Superior temporal gyrus (tissue), 1 donor: ENCODE measurements at regions not wholly inside any gene's neighbourhood (a gene's known extent, or its start where the extent isn't known, plus 50 kb on each side); places are given as distances from the start of the nearest gene placed in this dataset.
"Not testable (repeated sequence)": the region's sequence is repeated elsewhere in the genome, so short reads cannot be mapped to it uniquely, and the experiment has no call there.

Experiments used
- DNase-seq: peaks from one replicate; pipeline ENCODE4 v3.0.0-alpha.2; 2016; ENCODE audit errors: extremely low spot score

DNA sequence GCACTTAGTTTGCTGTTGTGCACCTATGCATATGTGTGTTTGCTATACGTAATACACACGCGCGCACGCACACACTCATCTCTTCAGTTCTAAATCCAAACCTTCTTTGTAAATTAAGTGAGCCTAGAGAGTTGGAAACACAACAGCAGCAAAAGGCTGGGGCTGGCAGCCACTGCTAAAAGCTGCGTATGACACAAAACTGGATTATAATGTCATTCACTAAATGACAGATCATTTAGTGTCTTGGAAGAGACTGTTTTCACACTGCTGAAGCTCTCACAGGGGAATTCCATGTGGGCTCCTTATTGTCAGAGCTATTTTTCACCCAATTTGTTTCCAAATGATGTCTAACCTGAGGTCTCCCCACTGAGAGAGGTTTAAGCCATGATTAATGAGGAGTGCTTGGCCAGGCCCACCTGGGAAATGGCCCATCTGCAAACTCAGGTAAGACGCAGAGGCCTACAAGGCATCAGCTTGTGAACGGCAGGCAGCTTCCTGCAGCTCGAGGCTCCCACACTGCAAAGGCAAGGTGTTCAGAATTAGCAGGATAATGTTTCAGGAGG lies 94.2 kb downstream of the OLIG3 start:
- DNase-seq: no peak

DNA sequence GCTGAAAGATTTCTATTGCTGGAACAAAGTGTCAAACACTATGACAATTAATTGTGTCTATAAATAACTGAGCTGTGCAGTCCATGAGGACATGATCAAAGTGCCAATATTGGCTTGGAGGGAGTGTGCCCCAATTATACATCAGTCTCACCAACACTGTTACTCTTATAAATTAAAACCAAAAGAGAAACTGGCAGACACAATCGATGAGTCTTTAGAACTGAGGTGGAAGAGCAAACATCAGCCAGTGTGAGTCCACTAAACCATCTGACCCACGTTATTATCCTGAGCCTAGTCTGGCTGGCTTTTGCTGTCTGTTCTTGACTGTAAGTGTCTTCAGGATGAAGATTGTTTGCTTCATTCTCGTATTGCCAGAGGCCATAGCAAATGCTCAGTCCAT lies 98.9 kb downstream of the OLIG3 start:
- DNase-seq: no peak

DNA sequence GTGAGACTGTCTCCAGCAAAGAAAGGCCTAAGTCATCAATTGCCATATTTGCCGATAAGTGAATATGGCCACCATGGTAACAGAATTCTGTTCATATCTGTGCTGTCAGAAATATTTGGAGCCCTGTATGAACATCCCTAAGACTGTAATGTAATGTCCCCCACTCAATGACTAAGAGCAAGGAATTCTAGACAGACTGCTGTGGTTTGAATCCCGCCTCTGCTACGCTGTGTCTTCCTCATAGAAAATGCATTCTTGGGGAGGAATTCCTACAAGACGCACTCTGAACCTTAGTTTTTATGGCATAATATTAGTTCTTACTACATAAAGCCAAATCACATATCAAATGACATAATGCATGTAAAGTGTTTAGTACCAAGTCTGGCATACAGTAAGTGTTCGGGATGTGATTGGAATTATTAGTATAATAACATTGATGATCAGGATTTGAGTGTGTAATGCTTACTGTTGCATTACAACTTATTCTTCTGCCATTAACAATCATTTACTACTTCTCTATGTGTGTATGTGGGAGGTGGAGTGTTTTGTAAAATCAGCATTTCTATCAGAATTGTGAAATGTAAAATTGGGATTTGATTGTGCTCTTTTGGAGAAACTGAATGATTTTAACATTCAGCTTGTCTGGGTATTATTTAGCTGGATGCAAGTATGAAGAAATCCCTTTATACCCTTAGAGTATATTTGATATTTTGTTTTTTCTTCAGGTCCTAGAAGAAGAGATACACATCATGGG lies 103.0 kb downstream of the OLIG3 start:
- no peak for DNase-seq

DNA sequence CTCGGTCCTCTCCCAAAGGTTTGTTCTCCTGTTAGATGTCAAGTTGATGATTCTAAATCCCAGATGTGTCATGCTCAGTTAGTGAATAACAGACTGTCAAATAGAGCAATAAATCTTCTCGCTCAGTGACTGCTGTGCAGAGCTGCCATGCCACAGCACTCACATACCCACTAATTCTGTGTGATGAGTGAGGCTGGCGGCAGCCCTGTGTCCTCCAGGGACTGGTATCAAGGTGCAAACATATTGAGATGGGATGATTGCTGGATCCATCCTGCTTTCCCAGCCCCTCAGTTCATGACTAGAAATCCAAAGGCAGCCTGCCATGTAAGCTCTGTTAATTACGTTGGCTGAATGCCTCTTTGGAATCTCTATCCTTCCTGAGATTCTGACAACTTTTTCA lies 103.9 kb downstream of the OLIG3 start:
- no peak for DNase-seq

GRCh38 chr6:137389150-137389704 lies 105.0 kb downstream of the OLIG3 start:
- DNase-seq: no peak

DNA sequence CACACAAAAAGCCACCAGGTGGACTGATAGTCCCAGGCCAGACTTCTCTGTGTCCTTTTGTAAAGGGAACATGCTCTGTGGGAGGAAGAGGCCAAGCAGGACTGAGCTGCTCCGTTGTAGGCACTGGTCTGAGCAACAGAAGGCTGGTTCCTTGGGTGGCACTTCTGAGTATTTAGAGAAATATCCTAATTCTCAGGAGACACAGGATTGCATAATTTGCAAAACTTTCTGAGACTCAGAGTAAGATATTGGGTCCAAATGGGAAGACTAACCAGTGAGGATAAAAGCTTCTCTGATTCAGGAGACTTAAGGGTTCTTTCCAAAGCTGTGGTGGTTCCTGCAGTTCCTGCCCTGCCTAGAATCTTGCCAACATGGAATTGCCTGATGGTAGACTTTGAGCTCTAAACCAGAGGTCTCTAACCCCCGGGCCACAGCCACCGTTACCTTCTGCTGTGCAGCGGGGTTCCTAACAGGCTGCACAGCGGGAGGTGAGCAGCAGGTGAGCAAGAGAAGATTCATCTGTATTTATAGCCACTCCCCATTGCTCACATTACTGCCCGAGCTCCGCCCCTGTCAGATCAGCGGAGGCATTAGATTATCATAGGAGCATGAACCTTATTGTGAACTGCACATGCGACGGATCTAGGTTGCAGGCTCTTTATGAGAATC lies 107.0 kb downstream of the OLIG3 start:
- DNase-seq: no peak

DNA sequence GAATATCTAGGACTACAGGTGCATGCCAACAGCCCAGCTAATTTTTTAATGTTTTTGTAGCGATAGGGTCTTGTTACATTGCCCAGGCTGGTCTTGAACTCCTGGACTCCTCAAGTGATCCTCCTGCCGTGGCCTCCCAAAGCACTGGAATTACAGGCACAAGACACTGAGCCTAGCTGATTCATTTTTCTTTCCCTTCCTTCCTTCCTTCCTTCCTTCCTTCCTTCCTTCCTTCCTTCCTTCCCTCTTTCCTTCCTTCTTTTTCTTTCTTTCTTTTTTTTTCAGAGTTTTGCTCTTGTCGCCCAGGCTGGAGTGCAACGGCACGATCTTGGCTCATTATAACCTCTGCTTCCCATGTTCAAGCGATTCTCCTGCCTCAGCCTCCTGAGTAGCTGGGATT lies 110.9 kb downstream of the OLIG3 start:
- DNase-seq: not testable (repeated sequence)

DNA sequence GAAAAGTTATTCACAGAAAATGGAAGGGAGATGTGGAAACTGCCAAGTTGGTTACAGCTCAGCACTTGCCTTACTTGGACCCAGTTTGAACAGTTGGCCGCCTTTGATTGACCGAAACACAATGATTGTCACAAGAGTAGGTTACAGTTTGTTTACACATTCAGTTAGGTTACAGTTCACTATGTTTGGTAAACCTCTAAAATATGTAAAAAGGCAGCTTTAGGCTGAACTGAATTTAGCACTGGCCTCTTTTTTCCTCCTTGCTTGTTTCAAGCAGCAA lies 116.2 kb downstream of the OLIG3 start:
- DNase-seq: no peak

- no peak for DNase-seq
Observed at GRCh38 chr6:137373296-137373695, 120.9 kb downstream of the OLIG3 start.

- no peak for DNase-seq
Observed at GRCh38 chr6:137372532-137372931, 121.7 kb downstream of the OLIG3 start.

DNA sequence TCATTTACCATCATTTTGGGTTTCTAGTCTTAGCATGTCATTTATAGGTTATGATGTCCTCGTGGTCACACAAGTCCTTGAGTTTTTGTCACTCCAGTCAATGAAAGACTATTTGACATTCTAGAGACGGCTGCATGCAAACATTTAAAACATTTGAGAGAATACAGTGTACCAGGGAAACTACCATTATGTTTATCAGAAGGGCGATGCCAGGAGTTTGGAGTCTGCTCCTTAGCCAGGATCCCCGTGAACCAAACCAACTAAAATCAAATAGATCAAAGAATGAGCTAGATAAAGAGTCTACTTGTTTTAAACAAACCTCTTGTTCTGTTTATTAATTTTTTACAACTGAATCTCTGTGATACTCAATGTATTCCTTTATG lies 122.6 kb downstream of the OLIG3 start:
- DNase-seq: no peak

DNA sequence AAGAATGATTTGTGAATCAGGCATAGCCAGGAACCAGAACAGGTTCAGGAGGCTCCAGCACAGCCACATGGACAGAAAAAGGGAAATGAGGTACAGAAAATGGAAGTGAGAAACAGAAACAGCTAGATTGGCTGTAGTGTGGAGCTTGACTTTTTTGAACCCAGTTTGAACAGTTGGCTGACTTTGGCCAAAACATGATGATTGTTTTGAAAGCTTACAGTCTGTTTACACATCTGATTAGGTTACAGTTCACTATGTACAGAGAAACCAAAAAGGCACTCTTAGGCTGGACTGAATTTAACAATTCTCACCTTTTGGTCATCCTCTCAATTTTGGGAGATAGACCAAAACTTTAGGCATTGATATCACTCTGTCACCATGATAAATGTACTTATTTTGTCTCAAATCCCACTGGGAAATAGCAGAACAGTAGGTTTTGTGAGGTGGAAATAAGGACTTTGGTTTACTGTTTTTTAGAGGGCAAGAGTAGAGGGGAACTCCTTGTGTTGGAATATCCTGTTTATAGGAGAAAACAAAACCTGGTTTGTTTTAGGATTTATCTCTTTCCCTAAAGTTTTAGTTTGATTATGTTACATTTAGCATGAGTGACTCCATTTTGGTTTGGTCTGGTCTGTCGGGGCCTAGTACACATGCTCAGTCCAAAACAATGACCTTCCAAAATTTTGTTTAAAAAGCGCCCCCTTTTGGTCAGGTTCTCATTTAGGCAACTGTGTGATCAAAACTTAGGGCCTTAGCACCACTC lies 123.1 kb downstream of the OLIG3 start:
- DNase-seq: peak; percentile 15

GRCh38 chr6:137369136-137369535 lies 125.1 kb downstream of the OLIG3 start:
- no peak for DNase-seq

DNA sequence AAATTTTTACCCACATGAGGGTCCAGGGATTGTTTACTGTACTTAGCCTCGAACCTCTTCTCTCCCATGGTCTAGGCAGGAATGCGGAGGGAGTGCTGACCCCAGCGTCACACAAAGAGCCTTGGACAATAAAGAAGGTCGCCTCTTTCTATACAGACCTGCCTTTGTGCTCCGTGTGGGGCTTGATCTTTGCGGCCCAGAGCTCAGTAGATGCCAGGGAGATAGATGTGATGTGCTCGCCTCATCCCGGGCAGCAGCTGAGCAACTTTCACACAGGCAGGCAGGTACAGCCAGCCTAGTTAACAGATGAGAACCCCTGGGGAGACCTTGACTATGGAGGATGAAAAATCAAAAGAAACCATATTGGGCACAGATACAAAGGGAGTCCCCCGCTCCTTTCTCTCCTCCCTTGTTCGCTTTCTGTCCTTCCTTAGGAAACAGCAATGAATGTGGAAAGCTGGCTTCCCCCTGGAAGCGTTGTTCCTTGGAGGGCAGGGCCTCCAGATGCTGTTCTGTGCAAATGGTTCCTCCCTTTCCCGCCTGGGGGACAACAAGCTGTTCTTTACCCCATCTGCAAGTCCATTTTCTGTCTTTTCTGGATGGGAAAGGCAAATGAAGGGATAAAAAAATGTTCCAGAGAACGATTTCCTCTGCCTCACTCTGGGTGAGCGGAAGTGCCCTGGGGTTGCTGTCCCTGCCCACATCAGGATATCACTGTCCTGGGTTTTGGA lies 128.3 kb downstream of the OLIG3 start:
- DNase-seq: peak; percentile 15

GRCh38 chr6:137363805-137364138 lies 130.4 kb downstream of the OLIG3 start:
- DNase-seq: no peak

DNA sequence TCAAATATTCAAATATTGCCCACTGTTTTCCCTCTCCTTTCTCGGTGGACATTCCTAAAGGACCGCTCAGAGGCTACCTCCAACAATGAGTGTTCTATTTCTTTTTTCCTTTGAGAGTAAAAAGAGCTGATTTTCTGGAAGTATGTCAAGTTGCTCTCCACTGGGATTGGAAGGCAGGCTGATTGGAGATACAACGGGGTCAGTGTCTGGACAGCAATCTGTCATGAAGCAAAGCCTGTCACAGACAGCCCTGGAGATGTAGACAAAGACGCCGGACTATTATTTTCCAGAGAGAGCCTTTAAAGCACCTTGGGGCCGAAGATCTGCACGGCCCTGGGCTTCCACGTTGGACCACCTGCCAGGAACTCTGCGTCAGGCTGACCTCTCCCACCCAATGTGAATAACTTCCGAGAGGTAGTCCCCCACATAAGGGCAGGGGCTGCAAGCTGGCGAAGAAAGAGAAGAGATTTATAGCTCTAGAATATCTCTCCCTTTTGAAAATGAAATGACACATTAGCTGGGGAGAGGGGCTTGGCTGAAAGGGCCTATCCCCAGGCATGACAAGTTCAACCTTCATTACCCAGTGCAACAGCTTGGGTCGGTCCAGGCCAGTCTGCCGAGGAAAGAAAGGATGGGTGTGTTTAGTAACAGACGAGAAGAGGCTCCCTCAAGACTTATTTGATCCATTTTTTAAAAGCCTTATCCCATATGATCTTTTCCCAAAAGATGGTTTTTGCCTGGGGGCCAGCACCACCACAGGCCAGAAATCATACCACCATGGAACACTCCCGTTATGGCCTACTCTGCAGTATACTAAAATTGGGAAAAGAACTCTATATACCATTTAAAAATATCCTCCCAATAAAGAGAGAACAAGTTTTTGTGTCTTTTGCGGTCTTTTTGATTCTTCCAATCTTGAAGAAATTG lies 131.1 kb downstream of the OLIG3 start:
- peak; percentile 80 for DNase-seq

- peak; percentile 38 for DNase-seq
Observed at GRCh38 chr6:137361701-137362100, 132.5 kb downstream of the OLIG3 start.

GRCh38 chr6:137358273-137358672 lies 135.9 kb downstream of the OLIG3 start:
- peak; percentile 23 for DNase-seq

GRCh38 chr6:137357948-137358266 lies 136.3 kb downstream of the OLIG3 start:
- peak; percentile 15 for DNase-seq

GRCh38 chr6:137357263-137357947 lies 136.8 kb downstream of the OLIG3 start:
- DNase-seq: peak; percentile 45
